ENCODE measurements at regions not wholly inside any gene's neighbourhood (a gene's known extent, or its start where the extent isn't known, plus 50 kb on each side); places are given as distances from the start of the nearest gene placed in this dataset.

GRCh38 chr12:87185367-87185766 lies 843.8 kb downstream of the C12orf50 start:
- Histone ChIP-seq H3K79me2 (ENCODE audit: control insufficient read depth, low read length) (no peaks in the 10 kb centered on the region), H3K36me3 (ENCODE audit: control insufficient read depth, low read length) (no peaks in the 10 kb centered on the region), H3K27me3 (ENCODE audit: control insufficient read depth, low read length) (no peaks in the 10 kb centered on the region), H3K9me2 (replicated peaks; ENCODE audit: control insufficient read depth, low read length) (no peaks in the 10 kb centered on the region; the same call in 1 of the 2 replicates), H4K20me1 (ENCODE audit: control insufficient read depth, insufficient read depth, low read depth, low read length) (no peaks in the 10 kb centered on the region), H3K4me3 (ENCODE audit: low read length) (no peak overlapping the region), H3K9me3 (ENCODE audit: control insufficient read depth, insufficient read depth, low read length) (no peaks in the 10 kb centered on the region), H3K4me1 (ENCODE audit: control insufficient read depth, low read length) (no peaks in the 10 kb centered on the region), H3F3A (ENCODE audit: control insufficient read depth, insufficient read depth) (no peaks in the 10 kb centered on the region), H3K27ac (ENCODE audit: low read depth, low read length) (no peak overlapping the region), H3K4me2 (ENCODE audit: low read length) (no peak overlapping the region)
- TF ChIP-seq EZH2phosphoT487 (IDR thresholded peaks at IDR 0.05; ENCODE audit: borderline replicate concordance, low read length) (no peak), CTCF (IDR thresholded peaks at IDR 0.05; ENCODE audit: low read depth, low read length, poor library complexity, severe bottlenecking) (no peak)

GRCh38 chr12:87182696-87183233 lies 846.4 kb downstream of the C12orf50 start:
- no peak overlapping the region for H3K4me3 ChIP-seq (ENCODE audit: low read length)
- H3K4me1 ChIP-seq (ENCODE audit: control insufficient read depth, low read length): no peaks in the 10 kb centered on the region
- H3K9me2 ChIP-seq (replicated peaks; ENCODE audit: control insufficient read depth, low read length): no peaks in the 10 kb centered on the region; the same call in 1 of the 2 replicates
- no peaks in the 10 kb centered on the region for H3F3A ChIP-seq (ENCODE audit: control insufficient read depth, insufficient read depth)
- H3K27me3 ChIP-seq (ENCODE audit: control insufficient read depth, low read length): no peaks in the 10 kb centered on the region
- H3K36me3 ChIP-seq (ENCODE audit: control insufficient read depth, low read length): no peaks in the 10 kb centered on the region
- no peaks in the 10 kb centered on the region for H3K79me2 ChIP-seq (ENCODE audit: control insufficient read depth, low read length)
- H4K20me1 ChIP-seq (ENCODE audit: control insufficient read depth, insufficient read depth, low read depth, low read length): no peaks in the 10 kb centered on the region
- no peak for TF ChIP-seq CTCF (IDR thresholded peaks at IDR 0.05; ENCODE audit: low read depth, low read length, poor library complexity, severe bottlenecking)
- TF ChIP-seq EZH2phosphoT487 (IDR thresholded peaks at IDR 0.05; ENCODE audit: borderline replicate concordance, low read length): no peak
- H3K27ac ChIP-seq (ENCODE audit: low read depth, low read length): no peak overlapping the region
- no peaks in the 10 kb centered on the region for H3K9me3 ChIP-seq (ENCODE audit: control insufficient read depth, insufficient read depth, low read length)
- H3K4me2 ChIP-seq (ENCODE audit: low read length): no peak overlapping the region

- no peaks in the 10 kb centered on the region for H3F3A ChIP-seq (ENCODE audit: control insufficient read depth, insufficient read depth)
- no peaks in the 10 kb centered on the region for H3K9me2 ChIP-seq (replicated peaks; ENCODE audit: control insufficient read depth, low read length)
- H3K36me3 ChIP-seq (ENCODE audit: control insufficient read depth, low read length): no peaks in the 10 kb centered on the region
- H3K4me2 ChIP-seq (ENCODE audit: low read length): no peak overlapping the region
- no peaks in the 10 kb centered on the region for H3K4me1 ChIP-seq (ENCODE audit: control insufficient read depth, low read length)
- TF ChIP-seq CTCF (IDR thresholded peaks at IDR 0.05; ENCODE audit: low read depth, low read length, poor library complexity, severe bottlenecking) (no peak), EZH2phosphoT487 (IDR thresholded peaks at IDR 0.05; ENCODE audit: borderline replicate concordance, low read length) (no peak)
- H4K20me1 ChIP-seq (ENCODE audit: control insufficient read depth, insufficient read depth, low read depth, low read length): no peaks in the 10 kb centered on the region
- H3K79me2 ChIP-seq (ENCODE audit: control insufficient read depth, low read length): no peaks in the 10 kb centered on the region
- no peaks in the 10 kb centered on the region; the same call in 1 of the 2 replicates for H3K9me3 ChIP-seq (ENCODE audit: control insufficient read depth, insufficient read depth, low read length)
- no peaks in the 10 kb centered on the region for H3K27me3 ChIP-seq (ENCODE audit: control insufficient read depth, low read length)
- no peak overlapping the region for H3K27ac ChIP-seq (ENCODE audit: low read depth, low read length)
- H3K4me3 ChIP-seq (ENCODE audit: low read length): no peak overlapping the region
These were observed 857.8 kb downstream of the C12orf50 start for GRCh38 chr12:87171356-87171755.

Measured in DOHH2 (cell line).